GM23338 (cell line): ENCODE measurements at regions not wholly inside any gene's neighbourhood (a gene's known extent, or its start where the extent isn't known, plus 50 kb on each side); places are given as distances from the start of the nearest gene placed in this dataset.

ENCODE experiments used
- ATAC-seq: fragments of 200-7000 bp; cut with Tn5 transposase; 3 replicates; pipeline ENCODE4 v1.9.1; 2020
- DNase-seq: peaks from one replicate; pipeline ENCODE4 v3.0.0-alpha.2; 2015; ENCODE audit warnings: low spot score
- H2AFZ ChIP-seq: fragments of 200-600 bp; sonication (generic); 2 replicates; pipeline ENCODE4 v1.8.0; 2016; ENCODE audit warnings: antibody characterized with exemption, mild to moderate bottlenecking, moderate library complexity
- H3F3A ChIP-seq: fragments of 200-600 bp; sonication (generic); replicated peaks from 2 replicates; pipeline ENCODE4 v1.8.0; 2017; ENCODE audit warnings: antibody characterized with exemption, mixed run types, low read depth
- H3K27ac ChIP-seq: fragments of 200-600 bp; sonication (generic); 2 replicates; pipeline ENCODE4 v1.6.1; 2016; ENCODE audit warnings: low read depth
- H3K27me3 ChIP-seq: fragments of 200-600 bp; sonication (generic); 2 replicates; pipeline ENCODE4 v1.8.0; 2016; ENCODE audit warnings: mild to moderate bottlenecking, mixed run types, moderate library complexity; ENCODE audit not compliant: insufficient read depth
- H3K36me3 ChIP-seq: fragments of 200-600 bp; sonication (generic); 2 replicates; pipeline ENCODE4 v1.8.0; 2016; ENCODE audit warnings: mild to moderate bottlenecking; ENCODE audit not compliant: insufficient read depth
- H3K4me1 ChIP-seq: fragments of 200-600 bp; sonication (generic); 2 replicates; pipeline ENCODE4 v1.8.0; 2016; ENCODE audit warnings: mild to moderate bottlenecking, moderate library complexity; ENCODE audit not compliant: insufficient read depth
- H3K4me2 ChIP-seq: fragments of 200-600 bp; sonication (generic); 2 replicates; pipeline ENCODE4 v1.7.1; 2017; ENCODE audit warnings: mixed run types
- H3K4me3 ChIP-seq: fragments of 200-600 bp; sonication (generic); 2 replicates; pipeline ENCODE4 v1.6.1; 2016; ENCODE audit warnings: mixed run types
- H3K79me2 ChIP-seq: fragments of 200-600 bp; sonication (generic); replicated peaks from 2 replicates; pipeline ENCODE4 v1.8.0; 2017; ENCODE audit warnings: mild to moderate bottlenecking; ENCODE audit not compliant: insufficient read depth
- H3K9me2 ChIP-seq: fragments of 200-600 bp; sonication (generic); 2 replicates; pipeline ENCODE4 v1.8.0; 2017; ENCODE audit not compliant: insufficient read depth
- H4K20me1 ChIP-seq: fragments of 200-600 bp; sonication (generic); replicated peaks from 2 replicates; pipeline ENCODE4 v1.8.0; 2017; ENCODE audit warnings: mild to moderate bottlenecking; ENCODE audit not compliant: insufficient read depth
- H3K27ac Mint-ChIP-seq: 2 replicates; pipeline ENCODE4 v1.8.0; 2020; ENCODE audit warnings: inconsistent platforms, mild to moderate bottlenecking, moderate library complexity, mixed read lengths
- H3K27me3 Mint-ChIP-seq: 3 replicates; pipeline ENCODE4 v1.8.0; 2022; ENCODE audit warnings: low read depth, mild to moderate bottlenecking, moderate library complexity, mixed read lengths, inconsistent platforms; ENCODE audit not compliant: insufficient read depth, poor library complexity
- H3K36me3 Mint-ChIP-seq: 3 replicates; pipeline ENCODE4 v1.8.0; 2021; ENCODE audit warnings: low read depth, mild to moderate bottlenecking, inconsistent platforms, moderate library complexity, mixed read lengths
- H3K4me1 Mint-ChIP-seq: 3 replicates; pipeline ENCODE4 v1.8.0; 2020; ENCODE audit warnings: mild to moderate bottlenecking, inconsistent platforms, mixed read lengths
- H3K4me3 Mint-ChIP-seq: 3 replicates; pipeline ENCODE4 v1.8.0; 2021; ENCODE audit warnings: moderate library complexity, mild to moderate bottlenecking, inconsistent platforms, mixed read lengths
- H3K9me3 Mint-ChIP-seq: 3 replicates; pipeline ENCODE4 v1.8.0; 2020; ENCODE audit warnings: moderate library complexity, mild to moderate bottlenecking, inconsistent platforms, mixed read lengths
- EZH2phosphoT487 ChIP-seq: fragments of 200-600 bp; sonication (generic); IDR thresholded peaks from one replicate; pipeline ENCODE4 v1.8.1; 2018; ENCODE audit warnings: antibody characterized with exemption; ENCODE audit not compliant: unreplicated experiment
- NANOG ChIP-seq: IDR thresholded peaks from 2 replicates; pipeline ENCODE4 v1.6.1; 2016; ENCODE audit warnings: antibody characterized with exemption, borderline replicate concordance
- POLR2AphosphoS5 ChIP-seq: IDR thresholded peaks from 2 replicates; pipeline ENCODE4 v1.6.1; 2016; ENCODE audit warnings: antibody characterized with exemption, low read depth
- STAT1 ChIP-seq: IDR thresholded peaks from one replicate; pipeline ENCODE4 v1.6.1; 2016; ENCODE audit warnings: antibody characterized with exemption; ENCODE audit not compliant: unreplicated experiment
- TF ChIP-seq, protein P1 (sequence below): IDR thresholded peaks from one replicate; pipeline ENCODE4 v1.6.1; 2018; ENCODE audit warnings: antibody characterized with exemption; ENCODE audit not compliant: unreplicated experiment
- TF ChIP-seq, protein P2 (sequence below), 2 experiments: fragments of 200-600 bp in 1 of 2; sonication (generic) in 1 of 2; conservative IDR thresholded peaks; 2 replicates each; pipeline versions ENCODE4 v1.5.1 to v1.6.1; 2016 to 2017; ENCODE audit warnings: antibody characterized with exemption in 2 of 2, low read depth in 2 of 2, mild to moderate bottlenecking in 2 of 2, moderate library complexity in 1 of 2
- TF ChIP-seq, protein P3 (sequence below): IDR thresholded peaks from 2 replicates; pipeline ENCODE4 v1.6.1; 2016; ENCODE audit warnings: antibody characterized with exemption

DNA sequence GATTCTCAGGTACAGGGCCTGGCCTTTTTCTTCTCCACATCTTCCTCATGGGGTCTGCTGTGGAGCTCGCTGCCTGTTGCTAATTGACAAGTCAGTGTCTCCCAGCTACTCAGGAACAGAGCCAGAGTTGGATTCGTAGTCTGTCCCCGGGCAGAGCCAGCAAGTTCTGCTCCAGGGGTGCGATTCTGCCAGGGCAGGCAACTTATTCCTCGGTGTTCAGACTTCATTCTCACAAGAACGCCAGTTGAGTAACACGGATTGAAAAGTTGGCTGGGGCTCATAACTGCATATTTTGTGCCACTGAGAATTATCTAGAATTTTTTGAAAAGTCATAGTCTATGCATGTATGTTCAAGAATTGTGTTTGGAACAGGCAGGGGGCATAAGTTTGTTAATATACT, 336.7 kb upstream of the NPVF start (continued):
- TF ChIP-seq, protein P1, sequence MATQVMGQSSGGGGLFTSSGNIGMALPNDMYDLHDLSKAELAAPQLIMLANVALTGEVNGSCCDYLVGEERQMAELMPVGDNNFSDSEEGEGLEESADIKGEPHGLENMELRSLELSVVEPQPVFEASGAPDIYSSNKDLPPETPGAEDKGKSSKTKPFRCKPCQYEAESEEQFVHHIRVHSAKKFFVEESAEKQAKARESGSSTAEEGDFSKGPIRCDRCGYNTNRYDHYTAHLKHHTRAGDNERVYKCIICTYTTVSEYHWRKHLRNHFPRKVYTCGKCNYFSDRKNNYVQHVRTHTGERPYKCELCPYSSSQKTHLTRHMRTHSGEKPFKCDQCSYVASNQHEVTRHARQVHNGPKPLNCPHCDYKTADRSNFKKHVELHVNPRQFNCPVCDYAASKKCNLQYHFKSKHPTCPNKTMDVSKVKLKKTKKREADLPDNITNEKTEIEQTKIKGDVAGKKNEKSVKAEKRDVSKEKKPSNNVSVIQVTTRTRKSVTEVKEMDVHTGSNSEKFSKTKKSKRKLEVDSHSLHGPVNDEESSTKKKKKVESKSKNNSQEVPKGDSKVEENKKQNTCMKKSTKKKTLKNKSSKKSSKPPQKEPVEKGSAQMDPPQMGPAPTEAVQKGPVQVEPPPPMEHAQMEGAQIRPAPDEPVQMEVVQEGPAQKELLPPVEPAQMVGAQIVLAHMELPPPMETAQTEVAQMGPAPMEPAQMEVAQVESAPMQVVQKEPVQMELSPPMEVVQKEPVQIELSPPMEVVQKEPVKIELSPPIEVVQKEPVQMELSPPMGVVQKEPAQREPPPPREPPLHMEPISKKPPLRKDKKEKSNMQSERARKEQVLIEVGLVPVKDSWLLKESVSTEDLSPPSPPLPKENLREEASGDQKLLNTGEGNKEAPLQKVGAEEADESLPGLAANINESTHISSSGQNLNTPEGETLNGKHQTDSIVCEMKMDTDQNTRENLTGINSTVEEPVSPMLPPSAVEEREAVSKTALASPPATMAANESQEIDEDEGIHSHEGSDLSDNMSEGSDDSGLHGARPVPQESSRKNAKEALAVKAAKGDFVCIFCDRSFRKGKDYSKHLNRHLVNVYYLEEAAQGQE: no peak
- no peak for TF ChIP-seq POLR2AphosphoS5

DNA sequence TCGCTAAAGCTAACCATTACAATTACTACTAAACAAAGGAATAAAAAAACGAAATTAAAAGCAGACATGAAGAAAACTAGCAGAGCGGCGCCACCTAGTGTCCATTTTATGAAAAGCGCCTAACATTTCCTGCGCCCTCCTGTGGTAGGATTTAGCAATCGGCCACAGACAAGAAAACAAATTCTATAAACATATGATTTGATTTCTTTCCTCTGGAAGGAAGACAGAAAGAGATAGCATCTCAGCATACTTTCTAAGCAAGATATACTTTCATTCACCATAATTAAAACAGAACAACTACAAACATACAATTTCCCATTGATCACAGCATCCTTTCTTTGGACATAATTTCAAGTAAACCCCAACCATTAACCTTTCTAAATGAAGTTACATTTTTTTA, 337.7 kb upstream of the NPVF start:
- no peaks in the 10 kb centered on the region for H4K20me1 ChIP-seq
- no peaks in the 10 kb centered on the region for H3F3A ChIP-seq
- H2AFZ ChIP-seq: no peak overlapping the region
- no peaks in the 10 kb centered on the region; the same call in 2 of the 3 replicates for H3K4me1 Mint-ChIP-seq
- TF ChIP-seq, protein P2, sequence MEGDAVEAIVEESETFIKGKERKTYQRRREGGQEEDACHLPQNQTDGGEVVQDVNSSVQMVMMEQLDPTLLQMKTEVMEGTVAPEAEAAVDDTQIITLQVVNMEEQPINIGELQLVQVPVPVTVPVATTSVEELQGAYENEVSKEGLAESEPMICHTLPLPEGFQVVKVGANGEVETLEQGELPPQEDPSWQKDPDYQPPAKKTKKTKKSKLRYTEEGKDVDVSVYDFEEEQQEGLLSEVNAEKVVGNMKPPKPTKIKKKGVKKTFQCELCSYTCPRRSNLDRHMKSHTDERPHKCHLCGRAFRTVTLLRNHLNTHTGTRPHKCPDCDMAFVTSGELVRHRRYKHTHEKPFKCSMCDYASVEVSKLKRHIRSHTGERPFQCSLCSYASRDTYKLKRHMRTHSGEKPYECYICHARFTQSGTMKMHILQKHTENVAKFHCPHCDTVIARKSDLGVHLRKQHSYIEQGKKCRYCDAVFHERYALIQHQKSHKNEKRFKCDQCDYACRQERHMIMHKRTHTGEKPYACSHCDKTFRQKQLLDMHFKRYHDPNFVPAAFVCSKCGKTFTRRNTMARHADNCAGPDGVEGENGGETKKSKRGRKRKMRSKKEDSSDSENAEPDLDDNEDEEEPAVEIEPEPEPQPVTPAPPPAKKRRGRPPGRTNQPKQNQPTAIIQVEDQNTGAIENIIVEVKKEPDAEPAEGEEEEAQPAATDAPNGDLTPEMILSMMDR (conservative IDR thresholded peaks at IDR 0.05; ENCODE audit: low read depth in 2 of 2): peak; percentile 100
- TF ChIP-seq, protein P3, sequence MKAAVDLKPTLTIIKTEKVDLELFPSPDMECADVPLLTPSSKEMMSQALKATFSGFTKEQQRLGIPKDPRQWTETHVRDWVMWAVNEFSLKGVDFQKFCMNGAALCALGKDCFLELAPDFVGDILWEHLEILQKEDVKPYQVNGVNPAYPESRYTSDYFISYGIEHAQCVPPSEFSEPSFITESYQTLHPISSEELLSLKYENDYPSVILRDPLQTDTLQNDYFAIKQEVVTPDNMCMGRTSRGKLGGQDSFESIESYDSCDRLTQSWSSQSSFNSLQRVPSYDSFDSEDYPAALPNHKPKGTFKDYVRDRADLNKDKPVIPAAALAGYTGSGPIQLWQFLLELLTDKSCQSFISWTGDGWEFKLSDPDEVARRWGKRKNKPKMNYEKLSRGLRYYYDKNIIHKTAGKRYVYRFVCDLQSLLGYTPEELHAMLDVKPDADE: no peak
- no peak overlapping the region for H3K4me3 Mint-ChIP-seq
- no peaks in the 10 kb centered on the region for H3K4me1 ChIP-seq
- ATAC-seq (no peak), DNase-seq (peak; percentile 62)
- no peaks in the 10 kb centered on the region for H3K27me3 ChIP-seq
- H3K79me2 ChIP-seq: no peaks in the 10 kb centered on the region
- no peak overlapping the region for H3K27ac ChIP-seq
- no peak overlapping the region for H3K4me3 ChIP-seq
- no peaks in the 10 kb centered on the region for H3K36me3 ChIP-seq
- H3K27me3 Mint-ChIP-seq: peaks cover 1% of the 10 kb centered on the region
- no peaks in the 10 kb centered on the region for H3K36me3 Mint-ChIP-seq
- H3K9me3 Mint-ChIP-seq: no peaks in the 10 kb centered on the region
- no peak overlapping the region for H3K27ac Mint-ChIP-seq
- no peaks in the 10 kb centered on the region for H3K9me2 ChIP-seq
- no peak overlapping the region for H3K4me2 ChIP-seq

DNA sequence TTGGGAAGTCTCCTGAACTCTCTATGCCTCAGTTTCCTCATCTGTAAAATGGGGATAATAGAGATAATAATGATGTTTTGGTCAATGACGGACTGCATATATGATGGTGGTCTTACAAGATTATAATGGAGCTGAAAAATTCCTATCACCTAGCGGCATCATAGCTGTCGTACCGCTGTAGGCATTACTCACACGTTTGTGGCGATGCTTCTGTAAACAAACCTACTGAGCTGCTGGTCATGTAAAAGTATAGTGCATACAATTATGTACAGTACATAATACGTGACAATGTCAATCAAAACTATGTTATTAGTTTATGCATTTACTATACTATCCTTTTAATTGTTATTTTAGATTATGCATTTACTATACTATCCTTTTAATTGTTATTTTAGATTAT, 339.1 kb upstream of the NPVF start:
- Mint-ChIP-seq H3K27me3 (peaks cover 1% of the 10 kb centered on the region), H3K4me1 (no peaks in the 10 kb centered on the region; the same call in 2 of the 3 replicates), H3K9me3 (no peaks in the 10 kb centered on the region), H3K27ac (no peak overlapping the region), H3K36me3 (no peaks in the 10 kb centered on the region), H3K4me3 (no peak overlapping the region)
- Histone ChIP-seq H3K4me3 (no peak overlapping the region), H3K4me2 (no peak overlapping the region), H3K9me2 (no peaks in the 10 kb centered on the region), H3K27me3 (no peaks in the 10 kb centered on the region), H3K27ac (no peak overlapping the region), H2AFZ (no peak overlapping the region), H3F3A (no peaks in the 10 kb centered on the region), H3K36me3 (no peaks in the 10 kb centered on the region), H3K79me2 (no peaks in the 10 kb centered on the region), H3K4me1 (no peaks in the 10 kb centered on the region), H4K20me1 (no peaks in the 10 kb centered on the region)
- no peak for DNase-seq
- ATAC-seq: no peak
- TF ChIP-seq POLR2AphosphoS5 (no peak), EZH2phosphoT487 (no peak), STAT1 (no peak), NANOG (no peak)
- TF ChIP-seq, protein P3: no peak
